GM18873 (cell line): ENCODE measurements at regions not wholly inside any gene's neighbourhood (a gene's known extent, or its start where the extent isn't known, plus 50 kb on each side); places are given as distances from the start of the nearest gene placed in this dataset.
A peak's percentile ranks its signal among the peaks of the same experiment; 100 is the strongest.
"Not testable (repeated sequence)": the region's sequence is repeated elsewhere in the genome, so short reads cannot be mapped to it uniquely, and the experiment has no call there.

ENCODE experiments used
- ATAC-seq: cut with Tn5 transposase; IDR thresholded peaks from one replicate; pipeline ENCODE4 v1.9.1; 2021; ENCODE audit warnings: mild to moderate bottlenecking, moderate library complexity, moderate number of reproducible peaks; ENCODE audit not compliant: unreplicated experiment, low FRiP score

DNA sequence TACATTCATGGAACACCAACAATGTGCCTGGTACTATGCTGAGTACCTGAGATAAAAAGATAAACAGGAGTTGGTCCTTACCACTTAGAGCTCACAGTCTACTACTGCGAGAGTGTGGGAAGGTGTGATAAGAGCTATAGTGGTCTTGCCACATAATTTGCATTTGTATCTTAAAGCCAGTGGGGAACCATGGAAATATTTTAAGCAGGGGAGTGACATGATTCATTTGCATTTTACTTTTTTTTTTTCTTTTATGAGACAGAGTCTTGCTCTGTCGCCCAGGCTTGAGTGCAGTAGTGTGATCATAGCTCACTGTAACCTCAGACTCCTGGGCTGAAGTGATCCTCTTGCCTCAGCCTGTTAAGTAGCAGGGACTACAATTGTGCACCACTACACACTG is 53.6 kb downstream of the SRGAP2 start:
- ATAC-seq: peak; percentile 80

DNA sequence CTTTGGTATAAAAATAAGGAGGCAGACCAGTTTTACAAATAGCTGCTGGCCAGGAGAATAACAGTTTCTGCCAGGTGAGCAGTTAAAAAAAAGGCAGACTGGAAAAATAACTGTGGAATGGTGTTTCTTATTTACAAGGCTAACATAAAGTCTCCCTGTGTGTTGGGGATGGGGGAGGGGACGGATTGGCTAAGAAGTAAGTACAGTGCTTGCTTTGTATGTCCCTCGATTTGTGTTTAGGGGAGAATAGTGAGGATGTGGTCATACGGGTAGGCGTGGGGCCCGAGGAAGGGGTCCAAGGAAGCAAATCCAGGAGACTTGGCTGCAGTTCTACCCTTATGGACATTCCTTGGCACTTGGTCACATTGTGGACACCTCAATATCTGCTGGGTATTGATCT is 58.1 kb downstream of the SRGAP2 start:
- not testable (repeated sequence) for ATAC-seq

- ATAC-seq: not testable (repeated sequence)
Observed at GRCh38 chr1:206262424-206262823, 59.1 kb downstream of the SRGAP2 start.

GRCh38 chr1:206264916-206265315 is 61.6 kb downstream of the SRGAP2 start:
- not testable (repeated sequence) for ATAC-seq

DNA sequence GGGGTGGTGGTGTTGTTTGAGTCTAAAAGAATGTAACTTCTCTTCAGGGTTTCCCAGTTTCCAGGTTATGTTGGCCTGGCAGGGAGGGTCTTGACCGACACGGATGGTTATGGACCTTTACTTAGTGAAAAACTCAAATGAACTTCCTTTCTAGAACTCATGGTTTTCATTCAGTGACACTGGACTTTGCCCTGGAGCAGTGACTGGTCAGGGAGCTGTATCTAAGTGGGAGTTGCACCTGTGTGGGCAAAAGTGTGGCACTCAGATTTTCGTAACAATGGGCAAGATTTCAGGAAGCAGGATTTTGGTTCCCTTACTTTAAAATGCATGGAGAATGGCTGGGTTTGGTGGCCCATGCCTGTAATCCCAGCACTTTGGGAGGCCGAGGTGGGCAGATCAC is 67.8 kb downstream of the SRGAP2 start:
- not testable (repeated sequence) for ATAC-seq

- ATAC-seq: not testable (repeated sequence)
Observed at GRCh38 chr1:206273104-206273503, 69.8 kb downstream of the SRGAP2 start.

DNA sequence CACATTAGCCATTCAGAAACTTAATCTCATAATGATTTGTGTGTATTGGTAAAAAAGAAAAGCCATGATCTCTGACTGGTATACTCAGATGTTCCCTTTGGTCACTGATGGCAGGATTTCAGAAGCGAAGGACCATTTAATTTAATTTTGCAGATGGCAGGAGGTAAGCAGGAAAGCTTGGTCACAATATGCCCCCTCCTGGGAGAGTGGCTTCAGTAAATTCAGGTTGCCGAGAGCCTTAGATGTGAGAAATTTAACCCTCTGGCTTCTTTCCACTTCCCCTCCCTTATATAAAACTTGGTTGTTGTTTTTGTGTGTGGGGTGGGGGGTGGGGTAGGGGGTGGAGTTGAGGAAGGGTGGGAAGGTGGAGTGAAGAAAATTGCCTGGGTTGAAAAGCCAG is 72.8 kb downstream of the SRGAP2 start:
- not testable (repeated sequence) for ATAC-seq

DNA sequence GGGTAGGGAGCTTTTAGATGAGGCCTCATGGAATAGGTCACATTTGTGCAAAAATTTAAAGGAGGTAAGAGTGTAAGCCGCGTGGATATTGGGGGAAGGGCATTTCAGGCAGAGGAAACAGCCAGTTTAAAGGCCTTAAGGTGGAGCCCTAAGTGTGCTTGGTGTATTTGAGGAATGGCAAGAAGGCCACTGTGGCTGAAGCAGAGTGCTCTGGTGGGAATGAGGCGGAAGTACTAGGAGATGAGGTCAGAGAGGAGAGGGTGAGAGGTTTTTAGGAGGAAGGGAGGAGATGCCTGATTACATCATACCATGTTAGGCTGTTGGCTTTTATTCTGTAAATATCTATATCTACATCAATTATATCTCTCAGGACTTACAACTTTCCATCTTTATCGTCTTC is 75.3 kb downstream of the SRGAP2 start:
- ATAC-seq: not testable (repeated sequence)

- not testable (repeated sequence) for ATAC-seq
Observed at GRCh38 chr1:206280683-206281082, 77.3 kb downstream of the SRGAP2 start.

DNA sequence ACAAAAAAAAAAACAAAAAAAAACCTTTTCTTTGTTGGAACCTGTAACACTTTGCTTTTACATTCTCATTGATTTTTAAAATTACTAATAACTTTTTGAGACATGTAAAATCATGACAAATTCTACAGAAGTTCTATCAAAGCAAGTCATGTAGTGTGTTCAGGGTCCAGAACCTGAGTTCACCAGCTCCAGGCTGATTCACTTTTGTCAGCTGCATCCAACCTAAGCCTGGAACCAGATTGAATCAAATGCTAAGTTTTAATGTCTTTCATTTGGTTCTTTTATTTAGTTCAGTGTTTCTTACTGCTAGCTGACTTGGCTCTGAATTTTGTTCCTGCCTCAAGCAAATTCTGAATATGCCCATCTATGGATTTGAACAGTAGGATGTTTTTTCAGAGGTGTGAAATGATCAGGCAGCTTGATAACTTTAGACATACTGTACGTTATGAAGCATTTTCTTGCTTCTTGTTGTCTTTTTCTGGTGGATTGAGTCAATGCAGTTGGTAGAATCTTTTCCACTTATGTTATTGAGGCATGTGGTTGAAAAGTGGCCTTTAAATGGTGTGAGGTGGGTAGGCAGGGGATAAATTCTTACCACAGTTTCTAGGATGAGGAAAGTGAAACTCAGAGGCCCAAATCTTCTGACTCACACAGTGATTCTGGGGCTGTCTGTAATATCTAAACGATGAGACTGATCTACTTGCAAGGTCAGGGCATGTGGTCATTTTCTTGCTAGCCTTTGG is 78.7 kb downstream of the SRGAP2 start:
- not testable (repeated sequence) for ATAC-seq

DNA sequence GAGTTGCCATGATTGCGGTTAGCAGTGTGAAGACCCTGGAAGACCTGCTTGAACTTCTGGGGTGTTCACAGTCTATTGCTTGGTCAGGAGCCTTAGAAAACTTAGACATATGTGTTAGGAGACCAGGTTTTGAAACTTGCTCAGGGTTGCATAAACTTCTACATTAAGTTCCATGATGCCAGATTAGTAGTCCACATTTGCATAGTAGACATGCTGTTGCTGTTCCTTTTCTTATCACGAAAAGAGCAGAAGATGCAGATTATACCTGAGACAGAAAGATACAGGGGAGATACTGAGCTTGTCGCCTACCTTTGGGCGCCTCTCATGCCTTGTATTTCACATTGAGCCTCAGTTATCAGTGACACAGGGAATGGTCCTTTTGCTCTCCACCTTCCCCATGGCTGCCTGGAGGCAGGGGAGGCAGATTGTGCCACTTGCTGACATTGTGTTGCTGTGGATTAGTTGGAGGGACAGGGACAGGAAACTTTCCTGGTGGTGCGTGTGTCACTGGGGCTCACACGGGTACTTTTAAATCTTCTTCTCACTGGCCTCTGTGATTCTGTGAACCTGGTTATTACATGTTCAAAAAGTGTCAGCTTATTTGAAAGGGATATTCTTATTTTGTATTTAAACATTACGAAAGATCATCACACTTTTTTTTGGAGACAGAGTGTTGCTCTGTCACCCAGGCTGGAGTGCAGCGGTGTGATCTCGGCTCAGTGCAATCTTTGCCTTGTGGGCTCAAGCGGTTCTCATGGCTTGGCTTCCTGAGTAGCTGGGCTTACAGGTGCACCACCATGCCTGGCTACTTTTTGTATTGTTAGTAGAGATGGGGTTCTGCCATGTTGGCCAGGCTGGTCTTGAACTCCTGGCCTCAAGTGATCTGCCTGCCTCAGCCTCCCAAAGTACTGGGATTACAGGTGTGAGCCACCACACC is 82.0 kb downstream of the SRGAP2 start:
- ATAC-seq: not testable (repeated sequence)

DNA sequence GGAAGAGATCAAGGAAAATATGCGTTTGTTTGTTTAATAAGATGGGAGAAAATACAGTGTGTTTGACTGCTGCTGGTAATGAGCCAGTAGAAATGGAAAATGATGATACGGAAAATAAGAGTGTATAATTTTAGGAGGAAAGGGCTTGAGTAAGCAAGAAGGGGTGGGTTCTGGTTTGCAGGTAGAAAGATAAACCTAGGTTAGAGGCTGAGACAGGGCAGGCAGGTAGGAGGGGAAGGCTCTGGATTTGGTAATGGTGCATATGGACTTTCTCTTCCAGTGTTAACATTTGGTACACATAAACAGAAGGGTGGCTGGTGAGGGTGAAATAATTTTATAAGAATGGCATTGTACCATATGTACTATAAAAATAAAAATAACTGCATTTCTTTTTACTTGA is 84.4 kb downstream of the SRGAP2 start:
- ATAC-seq: not testable (repeated sequence)

- ATAC-seq: not testable (repeated sequence)
Observed at GRCh38 chr1:206288453-206288852, 85.1 kb downstream of the SRGAP2 start.

DNA sequence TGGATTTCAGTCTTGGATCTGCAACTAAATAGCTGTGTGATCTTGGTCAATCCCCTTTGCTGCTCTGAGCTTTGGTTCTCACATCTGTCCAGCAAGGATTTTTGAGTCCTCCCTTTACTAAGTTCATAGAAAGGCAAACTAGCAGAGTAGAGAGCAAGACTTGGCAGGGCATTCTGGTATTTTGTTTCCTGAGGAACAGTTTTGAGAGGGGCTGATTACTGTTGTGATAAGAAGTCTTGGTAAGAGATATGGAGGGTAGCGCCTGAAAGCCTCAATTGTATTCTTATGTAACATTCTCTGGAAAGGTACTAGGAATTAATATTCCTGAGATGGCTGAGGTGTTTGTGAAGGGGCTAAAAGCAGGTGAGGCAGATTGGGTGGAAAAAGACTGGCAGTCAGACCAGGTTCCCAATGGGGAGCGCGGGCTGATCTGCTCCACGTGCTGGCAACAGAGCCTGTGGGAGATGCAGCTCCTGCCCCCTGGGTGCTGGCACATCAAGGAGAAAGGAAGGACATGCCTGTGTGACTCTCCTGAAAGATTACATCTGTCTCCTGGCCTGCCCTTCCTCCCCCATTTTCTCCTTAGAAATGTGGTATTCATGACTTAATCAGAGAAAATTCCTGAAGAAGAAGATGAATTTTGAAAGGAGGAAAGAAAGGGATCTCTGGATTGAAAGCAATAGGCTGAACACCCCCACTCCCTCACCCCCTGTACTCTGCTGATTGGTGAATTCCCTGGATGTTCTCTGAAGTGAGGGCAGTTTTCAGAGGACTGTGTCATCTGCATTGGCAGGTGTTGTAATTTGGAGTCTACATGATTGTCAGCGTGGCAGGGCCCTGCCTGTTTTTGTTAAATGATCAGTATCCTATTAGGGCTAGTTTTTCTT is 94.0 kb downstream of the SRGAP2 start:
- ATAC-seq: not testable (repeated sequence)

DNA sequence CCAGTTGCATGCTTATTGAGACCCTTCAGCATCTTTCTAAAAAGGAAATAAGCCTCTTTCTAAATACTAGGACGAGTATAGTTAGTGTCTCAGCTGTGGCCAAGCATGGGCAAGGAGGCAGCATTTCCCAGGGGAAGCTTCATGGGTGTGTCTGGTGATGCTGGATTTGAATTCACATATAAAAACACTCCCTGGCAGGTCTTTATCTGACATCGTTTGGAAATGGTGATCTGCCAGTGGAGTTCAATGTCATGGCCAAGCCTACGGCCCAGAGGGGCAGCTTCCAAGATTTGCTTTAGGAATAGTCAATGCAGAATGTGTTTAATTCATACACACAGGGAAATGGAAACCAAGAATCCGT is 94.7 kb downstream of the SRGAP2 start:
- not testable (repeated sequence) for ATAC-seq

DNA sequence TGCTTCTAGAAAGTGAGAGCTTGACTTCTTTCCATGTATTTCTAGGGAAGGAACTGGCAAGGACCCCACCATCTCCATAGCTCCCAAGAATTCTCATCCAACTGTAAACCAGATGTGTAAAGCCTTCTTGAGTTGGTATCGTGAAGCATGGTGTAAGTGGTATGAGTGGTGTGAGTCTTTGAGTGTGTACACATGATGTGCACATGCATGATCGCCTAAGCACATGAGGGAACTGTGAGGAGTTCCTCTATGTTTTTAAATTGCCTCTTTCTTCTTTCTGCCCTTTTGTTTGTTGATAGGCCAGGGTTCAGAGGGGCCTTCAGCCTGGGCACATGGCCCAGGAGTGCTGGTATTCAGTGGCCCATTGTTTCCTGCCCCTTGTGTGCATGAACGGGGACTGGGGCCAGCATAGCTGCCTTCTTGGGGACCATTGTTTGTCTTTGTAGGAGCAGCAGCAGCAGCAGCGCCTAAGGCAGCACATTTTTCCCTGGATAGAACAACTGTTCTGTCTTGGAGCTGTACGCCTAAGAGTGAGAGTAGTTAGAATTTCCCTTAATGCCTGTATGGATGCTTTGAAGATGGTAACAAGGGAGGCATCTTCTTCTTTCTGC is 95.9 kb downstream of the SRGAP2 start:
- not testable (repeated sequence) for ATAC-seq

DNA sequence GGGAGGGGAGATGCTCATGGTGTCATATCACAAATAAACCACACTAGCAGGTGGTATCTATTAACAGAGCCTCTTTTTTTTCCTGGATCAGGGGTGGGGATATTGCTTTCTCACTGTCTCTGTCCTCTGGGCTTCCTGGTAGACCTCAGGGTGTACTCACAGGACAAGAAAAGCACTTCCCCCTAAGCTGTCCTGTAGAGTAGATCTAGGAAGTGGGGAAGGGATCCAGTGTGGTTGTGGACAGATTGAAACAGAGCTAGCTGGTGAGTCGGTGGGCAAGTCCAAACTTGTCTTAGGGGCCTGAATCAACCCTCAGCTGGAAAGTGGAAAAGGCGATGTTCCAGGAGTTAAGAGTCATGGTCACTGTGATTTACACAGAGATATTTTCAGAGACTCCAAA is 96.6 kb downstream of the SRGAP2 start:
- ATAC-seq: not testable (repeated sequence)

- ATAC-seq: not testable (repeated sequence)
Observed at GRCh38 chr1:206302056-206302455, 98.7 kb downstream of the SRGAP2 start.

DNA sequence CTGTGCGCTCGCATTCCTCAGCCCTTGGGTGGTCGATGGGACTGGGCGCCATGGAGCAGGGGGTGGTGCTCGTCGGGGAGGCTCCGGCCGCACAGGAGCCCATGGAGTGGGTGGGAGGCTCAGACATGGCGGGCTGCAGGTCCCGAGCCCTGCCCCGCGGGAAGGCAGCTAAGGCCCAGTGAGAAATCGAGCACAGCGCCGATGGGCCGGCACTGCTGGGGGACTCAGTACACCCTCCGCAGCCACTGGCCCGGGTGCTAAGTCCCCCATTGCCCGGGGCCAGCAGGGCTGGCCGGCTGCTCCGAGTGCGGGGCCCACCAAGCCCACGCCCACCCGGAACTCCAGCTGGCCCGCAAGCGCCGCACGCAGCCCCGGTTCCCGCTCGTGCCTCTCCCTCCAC is 104.1 kb downstream of the SRGAP2 start:
- ATAC-seq: not testable (repeated sequence)

DNA sequence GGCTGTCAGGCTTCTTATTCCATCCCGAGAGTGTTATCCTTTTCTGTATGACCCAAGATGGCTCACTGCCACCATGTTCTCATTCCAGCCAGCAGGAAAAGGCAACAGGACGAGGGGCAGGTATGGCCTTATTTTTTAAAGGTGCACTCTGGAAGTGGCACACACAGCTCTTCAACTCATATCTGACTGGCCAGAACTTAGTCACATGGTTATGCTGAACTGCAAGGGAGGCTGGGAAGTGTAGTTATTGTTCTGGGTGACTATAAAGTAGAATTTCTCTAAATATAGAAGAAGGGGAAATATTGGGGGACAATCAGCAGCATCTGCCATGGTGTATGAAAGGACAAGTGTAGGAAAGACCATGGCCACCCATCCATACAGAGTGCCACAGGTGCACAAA is 107.6 kb downstream of the SRGAP2 start:
- ATAC-seq: not testable (repeated sequence)
